Bronchial epithelial cell (primary cell): ENCODE measurements at regions not wholly inside any gene's neighbourhood (a gene's known extent, or its start where the extent isn't known, plus 50 kb on each side); places are given as distances from the start of the nearest gene placed in this dataset.

Source experiments
- DNase-seq: peaks from one replicate; pipeline ENCODE4 v3.0.0-alpha.2; 2010; ENCODE audit warnings: low read depth
- FAIRE-seq: peaks from 2 replicates; lab custom pipeline; 2011; peaks lifted over from hg19 to GRCh38; lab: Jason Lieb, UNC
- H3K27me3 ChIP-seq: 2 replicates; pipeline ENCODE4 v1.5.1; 2011; ENCODE audit warnings: low read length; ENCODE audit not compliant: control insufficient read depth, insufficient read depth
- H3K36me3 ChIP-seq: 2 replicates; pipeline ENCODE4 v1.5.1; 2011; ENCODE audit warnings: low read length; ENCODE audit not compliant: control insufficient read depth, insufficient read depth
- H3K4me3 ChIP-seq: 2 replicates; pipeline ENCODE4 v1.5.1; 2011; ENCODE audit warnings: mild to moderate bottlenecking, low read depth, low read length, control low read depth
- TF ChIP-seq, protein P1 (sequence below): IDR thresholded peaks from 2 replicates; pipeline ENCODE4 v1.5.1; 2011; ENCODE audit warnings: mild to moderate bottlenecking, moderate library complexity, low read length, control low read depth, inconsistent platforms; ENCODE audit not compliant: insufficient read depth, severe bottlenecking

DNA sequence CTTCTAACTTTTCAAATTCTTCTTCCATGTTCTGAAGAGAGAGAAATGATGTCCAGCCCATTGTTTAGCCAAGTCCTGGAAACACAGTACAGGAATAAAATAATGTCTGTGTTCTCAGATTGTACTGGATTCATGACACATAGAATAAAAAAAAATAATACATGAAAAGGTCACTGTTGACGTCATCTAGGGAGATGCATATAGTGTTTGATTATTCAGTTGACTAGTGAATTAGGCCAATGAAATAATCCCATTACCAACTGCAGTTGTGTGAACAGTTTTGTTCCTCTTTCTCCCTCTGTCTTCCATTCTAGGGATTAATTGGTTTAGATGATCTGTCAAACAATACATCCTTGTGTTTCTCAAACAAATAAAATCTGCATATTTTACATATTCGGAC lies 222.8 kb downstream of the ALDH8A1 start:
- DNase-seq = no peak
- H3K27me3 ChIP-seq = peaks cover 4% of the 10 kb centered on the region
- no peak overlapping the region for H3K4me3 ChIP-seq
- FAIRE-seq = no peak
- H3K36me3 ChIP-seq = no peaks in the 10 kb centered on the region
- TF ChIP-seq, protein P1, sequence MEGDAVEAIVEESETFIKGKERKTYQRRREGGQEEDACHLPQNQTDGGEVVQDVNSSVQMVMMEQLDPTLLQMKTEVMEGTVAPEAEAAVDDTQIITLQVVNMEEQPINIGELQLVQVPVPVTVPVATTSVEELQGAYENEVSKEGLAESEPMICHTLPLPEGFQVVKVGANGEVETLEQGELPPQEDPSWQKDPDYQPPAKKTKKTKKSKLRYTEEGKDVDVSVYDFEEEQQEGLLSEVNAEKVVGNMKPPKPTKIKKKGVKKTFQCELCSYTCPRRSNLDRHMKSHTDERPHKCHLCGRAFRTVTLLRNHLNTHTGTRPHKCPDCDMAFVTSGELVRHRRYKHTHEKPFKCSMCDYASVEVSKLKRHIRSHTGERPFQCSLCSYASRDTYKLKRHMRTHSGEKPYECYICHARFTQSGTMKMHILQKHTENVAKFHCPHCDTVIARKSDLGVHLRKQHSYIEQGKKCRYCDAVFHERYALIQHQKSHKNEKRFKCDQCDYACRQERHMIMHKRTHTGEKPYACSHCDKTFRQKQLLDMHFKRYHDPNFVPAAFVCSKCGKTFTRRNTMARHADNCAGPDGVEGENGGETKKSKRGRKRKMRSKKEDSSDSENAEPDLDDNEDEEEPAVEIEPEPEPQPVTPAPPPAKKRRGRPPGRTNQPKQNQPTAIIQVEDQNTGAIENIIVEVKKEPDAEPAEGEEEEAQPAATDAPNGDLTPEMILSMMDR = no peak

DNA sequence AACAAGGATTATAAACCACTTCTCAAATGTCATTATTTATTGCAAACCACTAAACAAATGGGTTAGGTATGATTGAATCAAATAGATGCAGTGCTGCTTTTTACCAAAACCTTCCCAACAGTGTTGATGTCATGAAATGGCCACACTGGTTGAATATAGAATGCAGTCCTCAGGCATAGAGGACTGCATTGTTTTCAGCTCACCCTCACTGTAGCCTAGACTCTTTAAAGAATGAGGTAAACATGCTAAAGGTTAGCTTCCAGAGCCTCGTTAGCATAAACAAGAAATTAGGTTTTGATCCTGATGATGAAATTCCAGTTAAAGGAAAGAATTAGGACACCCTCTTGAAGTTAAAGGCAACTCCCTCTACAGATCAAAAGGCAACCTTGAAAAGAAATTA lies 224.3 kb downstream of the ALDH8A1 start:
- Histone ChIP-seq H3K27me3 (peaks cover 4% of the 10 kb centered on the region), H3K4me3 (no peak overlapping the region), H3K36me3 (no peaks in the 10 kb centered on the region)
- FAIRE-seq = no peak
- DNase-seq = no peak
- TF ChIP-seq, protein P1 = no peak

DNA sequence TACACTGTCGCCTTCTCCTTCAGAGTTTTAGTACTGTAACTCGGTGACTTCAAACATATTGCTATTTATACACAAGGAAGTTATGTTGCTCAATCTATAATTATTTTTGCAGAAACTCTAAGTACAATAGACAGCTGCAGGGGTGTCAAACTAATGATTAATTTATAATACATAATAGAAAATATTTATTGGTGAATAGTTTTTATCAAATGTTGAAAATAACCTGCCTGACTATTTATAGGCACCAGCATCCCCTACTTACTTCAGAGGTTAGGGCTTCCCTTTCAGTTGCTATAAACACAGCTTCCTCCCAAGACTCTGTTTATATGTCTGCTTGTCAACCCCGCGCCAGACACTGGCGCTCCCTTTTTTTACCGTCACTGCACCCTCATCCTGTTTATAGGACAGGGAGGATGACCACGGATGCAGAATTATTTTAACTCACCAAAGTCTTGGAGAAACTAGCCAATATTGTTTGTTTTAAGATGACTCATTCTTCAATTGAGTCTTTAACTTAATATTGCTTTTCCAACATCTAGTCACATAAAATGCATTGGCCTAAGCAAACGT lies 225.0 kb downstream of the ALDH8A1 start:
- Histone ChIP-seq H3K27me3 (peaks cover 4% of the 10 kb centered on the region), H3K4me3 (no peak overlapping the region), H3K36me3 (no peaks in the 10 kb centered on the region)
- TF ChIP-seq, protein P1 = no peak
- DNase-seq = no peak
- FAIRE-seq = no peak

DNA sequence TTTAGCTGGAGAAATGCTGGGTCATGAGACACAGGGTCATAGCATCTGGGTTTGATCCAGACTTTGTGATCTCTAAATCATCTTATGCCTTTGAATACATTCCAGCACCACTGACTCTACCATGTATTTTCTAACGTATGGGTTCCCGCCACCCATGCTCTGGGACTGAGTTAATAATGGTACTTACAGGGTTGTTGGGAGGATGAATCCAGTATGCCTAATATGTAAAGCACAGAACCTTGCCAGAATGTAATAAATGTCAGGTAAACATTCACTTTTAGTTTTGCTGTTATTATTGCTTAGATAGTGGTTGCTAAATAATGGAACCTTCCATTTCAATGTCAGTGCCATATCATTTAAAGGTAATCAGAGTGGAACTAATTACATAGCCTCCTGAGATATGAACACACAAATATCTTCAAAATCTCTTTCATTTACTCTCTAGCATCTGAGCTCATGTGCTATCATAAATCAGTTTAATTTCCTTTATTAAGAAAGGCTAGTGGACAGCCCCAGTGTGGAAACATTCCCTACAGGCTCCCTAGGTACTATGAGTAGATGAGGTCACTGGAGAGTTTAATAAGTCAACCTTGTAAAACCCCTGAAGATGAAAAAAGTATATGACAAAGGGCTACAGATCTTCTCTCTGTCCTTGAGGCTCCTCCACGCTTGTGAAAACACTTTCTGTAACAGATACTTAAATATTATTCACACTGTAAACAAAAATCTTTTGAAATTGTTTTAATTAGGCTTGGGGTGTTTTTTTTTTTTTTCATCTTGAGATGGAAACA lies 226.6 kb downstream of the ALDH8A1 start:
- TF ChIP-seq, protein P1 = no peak
- H3K36me3 ChIP-seq = no peaks in the 10 kb centered on the region
- H3K27me3 ChIP-seq = peaks cover 4% of the 10 kb centered on the region
- FAIRE-seq (no peak), DNase-seq (no peak)
- no peak overlapping the region for H3K4me3 ChIP-seq

DNA sequence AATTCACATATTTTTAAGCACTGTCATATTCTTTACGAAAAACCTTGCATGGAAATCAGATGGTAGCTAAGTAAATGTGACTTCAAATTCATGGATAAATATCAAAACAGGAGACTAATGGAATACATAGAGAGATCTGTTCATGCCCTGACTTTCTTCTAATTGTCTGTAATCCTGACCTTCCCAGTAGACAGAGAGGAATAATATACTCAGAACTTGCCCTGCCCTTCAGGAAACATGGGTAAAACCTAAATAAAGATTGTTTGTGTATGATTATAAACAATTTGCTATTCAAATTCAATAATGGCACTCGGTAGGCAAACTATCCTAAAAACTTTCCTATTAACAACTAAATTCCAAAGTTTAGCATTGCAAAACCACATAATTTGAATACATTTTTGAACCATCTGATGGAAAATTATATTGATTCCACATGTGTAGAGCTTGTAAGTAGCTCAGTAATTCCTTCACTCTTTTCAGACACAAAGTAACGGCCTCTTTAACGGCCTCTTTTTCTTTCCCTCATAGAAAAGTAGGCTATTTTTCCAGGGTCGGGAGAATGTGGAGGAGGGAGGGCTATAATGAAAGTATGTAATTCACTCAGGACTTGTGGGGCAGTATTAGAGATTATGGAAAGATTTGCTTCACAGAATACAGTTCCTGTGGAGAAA lies 227.6 kb downstream of the ALDH8A1 start:
- FAIRE-seq = no peak

More for the DNA sequence above, 227.6 kb downstream of the ALDH8A1 start:
- TF ChIP-seq, protein P1 = no peak
- DNase-seq = no peak
- H3K36me3 ChIP-seq = no peaks in the 10 kb centered on the region
- no peak overlapping the region for H3K4me3 ChIP-seq
- no peaks in the 10 kb centered on the region for H3K27me3 ChIP-seq
